ENCODE measurements at regions not wholly inside any gene's neighbourhood (a gene's known extent, or its start where the extent isn't known, plus 50 kb on each side); places are given as distances from the start of the nearest gene placed in this dataset.

DNA sequence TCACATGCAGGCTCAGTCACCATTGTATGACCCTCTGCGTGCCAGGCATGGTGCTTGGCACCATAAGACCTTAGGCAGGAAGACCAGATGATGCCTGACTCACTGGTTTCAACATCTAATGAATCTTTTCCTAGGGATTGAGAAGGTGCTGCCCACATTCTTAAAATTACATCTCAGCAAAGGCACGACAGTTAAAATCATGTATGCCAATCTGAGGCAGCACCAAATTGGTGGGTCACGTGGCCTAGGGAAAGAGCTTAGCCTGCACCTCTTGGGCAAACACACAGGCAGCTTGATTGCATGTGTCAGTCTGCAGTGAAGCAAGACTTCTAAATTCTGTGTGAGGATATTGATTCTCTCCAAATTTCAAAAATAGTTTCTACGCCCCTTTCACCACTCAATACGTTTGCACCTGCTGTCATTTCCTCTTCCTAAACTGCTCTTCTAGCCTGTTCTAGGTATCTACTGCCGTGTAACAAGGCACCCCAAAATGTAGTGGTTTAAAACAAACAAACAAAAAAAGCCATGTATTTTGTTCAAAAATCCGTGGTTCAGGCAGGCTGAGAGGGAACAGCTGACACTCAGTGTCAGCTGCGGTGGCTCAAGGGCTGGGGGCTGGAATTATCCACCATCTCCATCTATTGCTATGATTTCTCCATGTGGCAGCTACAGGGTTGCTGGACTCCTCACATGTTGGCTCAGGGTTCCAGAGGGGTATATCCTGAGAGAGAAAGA is 160.2 kb upstream of the FGGY start:
- TF ChIP-seq CTCF (optimal IDR thresholded peaks at IDR 0.05 in 1 of 3, IDR thresholded peaks at IDR 0.05 in 1 of 3, conservative IDR thresholded peaks at IDR 0.05 in 1 of 3; ENCODE audit: extremely low read depth in 1 of 3, insufficient read depth in 2 of 3, low read length in 3 of 3) (no peak), EZH2 (IDR thresholded peaks at IDR 0.05; ENCODE audit: low read length) (no peak)
